NCI-H2081 treated with DMSO at 0.1 percent for 48 hours (cell line): ENCODE measurements at regions not wholly inside any gene's neighbourhood (a gene's known extent, or its start where the extent isn't known, plus 50 kb on each side); places are given as distances from the start of the nearest gene placed in this dataset.
"Not testable (repeated sequence)": the region's sequence is repeated elsewhere in the genome, so short reads cannot be mapped to it uniquely, and the experiment has no call there.

Experiments
- DNase-seq: peaks from one replicate; lab custom pipeline; 2025; lab: John Stamatoyannopoulos, UW

- DNase-seq, result no peak
Measured at GRCh38 chr4:122100508-122100907, 51.6 kb upstream of the BLTP1 start.

GRCh38 chr4:122099896-122100295 is 52.2 kb upstream of the BLTP1 start:
- DNase-seq, result no peak

GRCh38 chr4:122091836-122092405 is 60.2 kb upstream of the BLTP1 start:
- no peak for DNase-seq

GRCh38 chr4:122091397-122091796 is 60.7 kb upstream of the BLTP1 start:
- DNase-seq, result no peak

GRCh38 chr4:122090989-122091388 is 61.1 kb upstream of the BLTP1 start:
- no peak for DNase-seq

GRCh38 chr4:122086338-122087065 is 65.6 kb upstream of the BLTP1 start:
- DNase-seq, result no peak

GRCh38 chr4:122083989-122084388 is 68.1 kb upstream of the BLTP1 start:
- no peak for DNase-seq

- DNase-seq, result no peak
Measured at GRCh38 chr4:122083351-122083750, 68.8 kb upstream of the BLTP1 start.

- no peak for DNase-seq
Measured at GRCh38 chr4:122082661-122083060, 69.5 kb upstream of the BLTP1 start.

GRCh38 chr4:122077653-122078052 is 74.5 kb upstream of the BLTP1 start:
- DNase-seq, result not testable (repeated sequence)

- DNase-seq, result not testable (repeated sequence)
Measured at GRCh38 chr4:122076835-122077234, 75.3 kb upstream of the BLTP1 start.

GRCh38 chr4:122073615-122074014 is 78.5 kb upstream of the BLTP1 start:
- DNase-seq, result no peak

GRCh38 chr4:122065915-122066314 is 86.2 kb upstream of the BLTP1 start:
- DNase-seq, result no peak

GRCh38 chr4:122065149-122065548 is 87.0 kb upstream of the BLTP1 start:
- DNase-seq, result no peak

GRCh38 chr4:122053186-122053585 is 98.9 kb upstream of the BLTP1 start:
- no peak for DNase-seq

GRCh38 chr4:122052677-122053076 is 99.5 kb upstream of the BLTP1 start:
- no peak for DNase-seq

- no peak for DNase-seq
Measured at GRCh38 chr4:122050841-122051240, 99.0 kb upstream of the TRPC3 start.

GRCh38 chr4:122047456-122048425 is 95.9 kb upstream of the TRPC3 start:
- DNase-seq, result no peak

GRCh38 chr4:122046255-122046654 is 94.4 kb upstream of the TRPC3 start:
- DNase-seq, result no peak

- DNase-seq, result peak; percentile 62
Measured at GRCh38 chr4:122045533-122045932, 93.7 kb upstream of the TRPC3 start.

- DNase-seq, result no peak
Measured at GRCh38 chr4:122044501-122044900, 92.6 kb upstream of the TRPC3 start.

- DNase-seq, result no peak
Measured at GRCh38 chr4:122041312-122041711, 89.5 kb upstream of the TRPC3 start.

- no peak for DNase-seq
Measured at GRCh38 chr4:122038896-122039295, 87.0 kb upstream of the TRPC3 start.
